ENCODE measurements at regions not wholly inside any gene's neighbourhood (a gene's known extent, or its start where the extent isn't known, plus 50 kb on each side); places are given as distances from the start of the nearest gene placed in this dataset.
A peak's percentile ranks its signal among the peaks of the same experiment; 100 is the strongest.

GRCh38 chr18:65057439-65058083 is 693.3 kb upstream of the CDH7 start:
- Histone ChIP-seq H3K9me3 (no peaks in the 10 kb centered on the region), H3K4me1 (no peaks in the 10 kb centered on the region), H3K27ac (no peak overlapping the region), H3K4me2 (peak overlapping the region; percentile 36), H3K4me3 (peak overlapping the region; percentile 22; the same call in 1 of the 3 replicates)
- FAIRE-seq = no peak
- ChIA-PET CTCF (no interaction called here), POLR2A (no interaction called here)
- 1% methylated on average over 9 of the region's 9 CpGs for WGBS (ENCODE audit: missing lambda C conversion rate)
- no peak for DNase-seq (ENCODE audit: low read depth in 1 of 2, low spot score in 1 of 2)
- TF ChIP-seq ZNF302 (CRISPR knock-in tag; IDR thresholded peaks at IDR 0.05) = no peak
- TF ChIP-seq HMGXB4 (CRISPR knock-in tag; IDR thresholded peaks at IDR 0.05; ENCODE audit: borderline replicate concordance) = no peak
- TF ChIP-seq SMC3 (IDR thresholded peaks at IDR 0.05) = no peak
- no peak for TF ChIP-seq HDAC2 (IDR thresholded peaks at IDR 0.05)
- no peak for TF ChIP-seq CHD2 (IDR thresholded peaks at IDR 0.05; ENCODE audit: low read length, partially characterized antibody)
- no peak for TF ChIP-seq CBX2 (IDR thresholded peaks at IDR 0.05; ENCODE audit: borderline replicate concordance, low read depth)
- no peak for TF ChIP-seq JUN (IDR thresholded peaks at IDR 0.05)
- no peak for TF ChIP-seq CHD4 (IDR thresholded peaks at IDR 0.05; ENCODE audit: borderline replicate concordance)
- no peak for TF ChIP-seq PBX3 (IDR thresholded peaks at IDR 0.05)
- no peak for TF ChIP-seq POLR2AphosphoS2 (conservative IDR thresholded peaks at IDR 0.05; ENCODE audit: low read length)
- no peak for TF ChIP-seq HOXB13 (CRISPR knock-in tag; IDR thresholded peaks at IDR 0.05; ENCODE audit: low read depth)
- no peak for TF ChIP-seq EHMT2 (IDR thresholded peaks at IDR 0.05; ENCODE audit: low read depth)
- TF ChIP-seq ZC3H11A (IDR thresholded peaks at IDR 0.05) = no peak
- no peak for TF ChIP-seq MYC (IDR thresholded peaks at IDR 0.05; ENCODE audit: borderline replicate concordance, low read length)
- TF ChIP-seq GATA3 (IDR thresholded peaks at IDR 0.05; ENCODE audit: borderline replicate concordance) = no peak
- no peak for TF ChIP-seq KDM5A (IDR thresholded peaks at IDR 0.05)
- TF ChIP-seq FOSL2 (IDR thresholded peaks at IDR 0.05) = no peak
- TF ChIP-seq FOSL2 (CRISPR knock-in tag; IDR thresholded peaks at IDR 0.05) = no peak
- TF ChIP-seq EHF (CRISPR knock-in tag; IDR thresholded peaks at IDR 0.05) = no peak
- no peak for ATAC-seq

- H3K4me1 ChIP-seq = no peaks in the 10 kb centered on the region
- H3K27ac ChIP-seq = no peak overlapping the region
- no peak overlapping the region for H3K4me3 ChIP-seq
- no peak for FAIRE-seq
- no peak for TF ChIP-seq CEBPB (IDR thresholded peaks at IDR 0.05)
- no peak for TF ChIP-seq TP53 (CRISPR knock-in tag; IDR thresholded peaks at IDR 0.05)
- no peak for TF ChIP-seq FOSB (CRISPR knock-in tag; IDR thresholded peaks at IDR 0.05)
- no peak for TF ChIP-seq RCOR1 (IDR thresholded peaks at IDR 0.05; ENCODE audit: low read depth, low read length)
- TF ChIP-seq CHD4 (IDR thresholded peaks at IDR 0.05; ENCODE audit: borderline replicate concordance) = no peak
- TF ChIP-seq CTCF (IDR thresholded peaks at IDR 0.05) = no peak
- no peak for TF ChIP-seq EHMT2 (IDR thresholded peaks at IDR 0.05; ENCODE audit: low read depth)
- TF ChIP-seq SREBF2 (IDR thresholded peaks at IDR 0.05) = no peak
- TF ChIP-seq CBX8 (IDR thresholded peaks at IDR 0.05) = no peak
- TF ChIP-seq MAZ (IDR thresholded peaks at IDR 0.05; ENCODE audit: borderline replicate concordance, low read depth, low read length) = no peak
- TF ChIP-seq ATOH8 (CRISPR knock-in tag; IDR thresholded peaks at IDR 0.05; ENCODE audit: low read depth) = no peak
- TF ChIP-seq FOSL2 (IDR thresholded peaks at IDR 0.05) = no peak
- no peak for TF ChIP-seq FOSL2 (CRISPR knock-in tag; IDR thresholded peaks at IDR 0.05)
- no peak for TF ChIP-seq RNF2 (IDR thresholded peaks at IDR 0.05; ENCODE audit: borderline replicate concordance, low read depth)
- TF ChIP-seq ELK1 (IDR thresholded peaks at IDR 0.05; ENCODE audit: low read depth, low read length) = no peak
- TF ChIP-seq MAFK (IDR thresholded peaks at IDR 0.05; ENCODE audit: partially characterized antibody) = no peak
- no peaks in the 10 kb centered on the region for H3K9me3 ChIP-seq
- H3K4me2 ChIP-seq = no peak overlapping the region
- ChIA-PET CTCF (no interaction called here), POLR2A (no interaction called here)
- ATAC-seq = no peak
- 16% methylated on average over 2 of the region's 2 CpGs for WGBS (ENCODE audit: missing lambda C conversion rate)
- no peak for DNase-seq (ENCODE audit: low read depth in 1 of 2, low spot score in 1 of 2)
Observed at GRCh38 chr18:65056575-65056974, 694.2 kb upstream of the CDH7 start.
